H7 (cell line): ENCODE measurements at regions not wholly inside any gene's neighbourhood (a gene's known extent, or its start where the extent isn't known, plus 50 kb on each side); places are given as distances from the start of the nearest gene placed in this dataset.

Experiments used
- DNase-seq: peaks from one replicate; pipeline ENCODE4 v3.0.0; 2012
- H3K27me3 ChIP-seq: 2 replicates; pipeline ENCODE4 v1.6.0; 2011; ENCODE audit warnings: mild to moderate bottlenecking, low read length; ENCODE audit not compliant: control insufficient read depth, insufficient read depth
- H3K36me3 ChIP-seq: replicated peaks from 2 replicates; pipeline ENCODE4 v1.5.1; 2011; ENCODE audit warnings: low read length; ENCODE audit not compliant: control insufficient read depth, insufficient read depth
- H3K4me3 ChIP-seq: 2 replicates; pipeline ENCODE4 v1.5.1; 2011; ENCODE audit warnings: low read depth, mild to moderate bottlenecking, control low read depth, low read length, moderate library complexity; ENCODE audit not compliant: insufficient read depth

DNA sequence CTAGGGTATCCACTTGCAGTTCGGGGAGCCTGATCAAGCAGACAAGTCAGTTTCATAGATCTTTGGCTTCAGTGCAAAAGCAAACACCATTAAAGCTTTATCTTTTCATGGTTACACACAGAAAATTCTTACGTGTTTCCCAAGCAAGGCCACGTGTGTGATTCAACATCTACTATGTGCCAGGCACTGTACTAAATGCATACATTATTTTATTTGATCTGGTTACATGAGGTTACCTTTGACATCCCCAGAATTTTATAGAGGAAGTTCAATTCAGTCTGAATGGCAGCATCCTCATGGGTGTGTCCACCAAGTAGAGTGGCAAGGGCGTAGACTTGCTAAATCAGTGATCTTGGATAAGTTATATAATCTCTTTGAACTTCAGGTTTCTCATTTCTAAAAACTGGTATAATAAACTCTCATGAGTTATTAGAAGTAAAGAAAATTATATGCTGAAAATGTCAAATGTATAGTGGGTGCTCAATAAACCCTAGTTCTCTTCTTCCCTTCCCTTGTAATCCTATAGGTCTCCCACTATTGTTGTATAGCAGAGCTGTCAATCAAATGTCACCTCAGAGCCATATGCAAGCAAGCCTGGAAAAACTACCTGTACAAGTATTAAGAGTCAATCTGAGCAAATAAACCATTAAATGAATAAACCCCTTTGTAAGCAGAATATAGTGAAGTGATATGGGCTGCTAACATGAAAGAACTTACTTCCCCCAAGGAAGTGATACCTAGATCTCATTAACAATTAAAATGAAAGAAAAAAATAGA, 50.3 kb upstream of the TMX1 start:
- Histone ChIP-seq H3K4me3 (no peak overlapping the region), H3K36me3 (no peaks in the 10 kb centered on the region), H3K27me3 (no peaks in the 10 kb centered on the region)
- no peak for DNase-seq
